ENCODE measurements at regions not wholly inside any gene's neighbourhood (a gene's known extent, or its start where the extent isn't known, plus 50 kb on each side); places are given as distances from the start of the nearest gene placed in this dataset.

DNA sequence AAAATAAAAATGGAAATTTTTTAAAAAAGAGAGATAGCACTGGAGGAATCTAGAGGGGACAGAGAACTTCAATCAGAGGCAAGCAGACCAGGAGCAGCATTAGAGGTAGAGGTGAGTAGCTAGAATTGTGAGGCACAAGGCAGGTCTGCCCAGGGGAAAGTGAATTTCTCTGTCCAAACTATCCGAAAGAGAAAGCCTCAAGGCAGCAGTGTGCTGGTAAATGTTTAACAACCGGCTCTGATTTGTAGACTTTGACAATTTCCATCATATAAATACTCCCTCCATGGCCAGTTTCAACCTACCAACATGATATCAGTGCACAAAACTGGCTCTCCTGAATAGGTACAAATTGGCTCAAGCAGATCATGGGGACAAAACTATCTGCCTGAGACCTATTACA is 160.6 kb upstream of the EGLN3 start:
- Histone ChIP-seq H2AFZ (ENCODE audit: insufficient read depth, low read depth, low read length, poor library complexity, severe bottlenecking) (no peak overlapping the region), H3K4me3 (ENCODE audit: control extremely low read depth in 1 of 5, extremely low read depth in 1 of 5, insufficient read depth in 1 of 5, low read depth in 2 of 5, low read length in 4 of 5) (no peak overlapping the region), H3K4me1 (ENCODE audit: control insufficient read depth in 2 of 2, insufficient read depth in 2 of 2, low read length in 2 of 2) (no peaks in the 10 kb centered on the region), H3K27ac (ENCODE audit: low read length in 2 of 2) (no peak overlapping the region), H4K20me1 (ENCODE audit: control insufficient read depth, insufficient read depth, low read length, poor library complexity, severe bottlenecking) (no peaks in the 10 kb centered on the region), H3K9me3 (ENCODE audit: control extremely low read depth in 1 of 3, control insufficient read depth in 2 of 3, insufficient read depth in 1 of 3, low read length in 2 of 3) (no peaks in the 10 kb centered on the region), H3K79me2 (ENCODE audit: control insufficient read depth, insufficient read depth, low read length) (no peaks in the 10 kb centered on the region), H3K4me2 (replicated peaks; ENCODE audit: low read depth, low read length, poor library complexity, severe bottlenecking) (no peak overlapping the region), H3K9ac (ENCODE audit: low read length) (no peak overlapping the region), H3K36me3 (replicated peaks in 1 of 2; ENCODE audit: control extremely low read depth in 1 of 2, control insufficient read depth in 1 of 2, extremely low read depth in 1 of 2, insufficient read depth in 2 of 2, low read length in 1 of 2) (no peaks in the 10 kb centered on the region), H3K27me3 (replicated peaks in 1 of 4; ENCODE audit: control extremely low read depth in 1 of 4, control insufficient read depth in 3 of 4, insufficient read depth in 4 of 4, low read length in 3 of 4) (no peaks in the 10 kb centered on the region)
- Mint-ChIP-seq H3K9me3 (ENCODE audit: insufficient read depth) (peaks cover 4% of the 10 kb centered on the region), H3K4me3 (no peak overlapping the region), H3K27me3 (peaks cover 10% of the 10 kb centered on the region), H3K27ac (no peak overlapping the region), H3K4me1 (no peaks in the 10 kb centered on the region)
- intact Hi-C loops (cut with micrococcal nuclease) = no loop called here
- WGBS (ENCODE audit: insufficient coverage) = 85% methylated on average over 2 of the region's 2 CpGs
- CTCF ChIA-PET = no interaction called here
- ATAC-seq (ENCODE audit: low read depth) (no peak), DNase-seq (no peak)
- TF ChIP-seq, protein P1, sequence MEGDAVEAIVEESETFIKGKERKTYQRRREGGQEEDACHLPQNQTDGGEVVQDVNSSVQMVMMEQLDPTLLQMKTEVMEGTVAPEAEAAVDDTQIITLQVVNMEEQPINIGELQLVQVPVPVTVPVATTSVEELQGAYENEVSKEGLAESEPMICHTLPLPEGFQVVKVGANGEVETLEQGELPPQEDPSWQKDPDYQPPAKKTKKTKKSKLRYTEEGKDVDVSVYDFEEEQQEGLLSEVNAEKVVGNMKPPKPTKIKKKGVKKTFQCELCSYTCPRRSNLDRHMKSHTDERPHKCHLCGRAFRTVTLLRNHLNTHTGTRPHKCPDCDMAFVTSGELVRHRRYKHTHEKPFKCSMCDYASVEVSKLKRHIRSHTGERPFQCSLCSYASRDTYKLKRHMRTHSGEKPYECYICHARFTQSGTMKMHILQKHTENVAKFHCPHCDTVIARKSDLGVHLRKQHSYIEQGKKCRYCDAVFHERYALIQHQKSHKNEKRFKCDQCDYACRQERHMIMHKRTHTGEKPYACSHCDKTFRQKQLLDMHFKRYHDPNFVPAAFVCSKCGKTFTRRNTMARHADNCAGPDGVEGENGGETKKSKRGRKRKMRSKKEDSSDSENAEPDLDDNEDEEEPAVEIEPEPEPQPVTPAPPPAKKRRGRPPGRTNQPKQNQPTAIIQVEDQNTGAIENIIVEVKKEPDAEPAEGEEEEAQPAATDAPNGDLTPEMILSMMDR (IDR thresholded peaks at IDR 0.05) = no peak
- TF ChIP-seq EZH2 (IDR thresholded peaks at IDR 0.05; ENCODE audit: borderline replicate concordance, insufficient read depth, low read depth, low read length, poor library complexity, severe bottlenecking) = no peak
- POLR2A ChIA-PET = no interaction called here

DNA sequence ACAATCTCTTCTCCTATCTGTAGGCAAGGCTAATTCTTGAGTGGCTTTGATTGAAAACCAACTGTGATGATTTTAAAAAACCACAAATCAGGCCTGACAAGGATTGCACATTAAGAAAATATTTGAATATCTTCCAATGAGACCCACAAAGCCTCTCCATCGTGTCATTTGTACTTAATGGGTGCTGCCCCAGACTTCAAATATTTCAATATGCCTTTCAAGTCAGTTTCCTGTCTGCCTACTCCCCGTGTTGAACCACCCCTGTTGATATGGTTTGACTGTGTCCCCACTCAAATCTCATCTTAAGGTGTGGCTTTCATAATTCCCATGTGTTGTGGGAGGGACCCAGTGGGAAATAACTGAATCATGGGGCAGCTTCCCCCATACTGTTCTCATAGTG is 159.7 kb upstream of the EGLN3 start:
- Histone ChIP-seq H3K4me2 (replicated peaks; ENCODE audit: low read depth, low read length, poor library complexity, severe bottlenecking) (no peak overlapping the region), H3K4me3 (ENCODE audit: control extremely low read depth in 1 of 5, extremely low read depth in 1 of 5, insufficient read depth in 1 of 5, low read depth in 2 of 5, low read length in 4 of 5) (no peak overlapping the region), H4K20me1 (ENCODE audit: control insufficient read depth, insufficient read depth, low read length, poor library complexity, severe bottlenecking) (no peaks in the 10 kb centered on the region), H3K27me3 (replicated peaks in 1 of 4; ENCODE audit: control extremely low read depth in 1 of 4, control insufficient read depth in 3 of 4, insufficient read depth in 4 of 4, low read length in 3 of 4) (no peaks in the 10 kb centered on the region), H3K9me3 (ENCODE audit: control extremely low read depth in 1 of 3, control insufficient read depth in 2 of 3, insufficient read depth in 1 of 3, low read length in 2 of 3) (no peaks in the 10 kb centered on the region), H3K27ac (ENCODE audit: low read length in 2 of 2) (no peak overlapping the region), H3K9ac (ENCODE audit: low read length) (no peak overlapping the region), H3K79me2 (ENCODE audit: control insufficient read depth, insufficient read depth, low read length) (no peaks in the 10 kb centered on the region), H3K4me1 (ENCODE audit: control insufficient read depth in 2 of 2, insufficient read depth in 2 of 2, low read length in 2 of 2) (no peaks in the 10 kb centered on the region), H3K36me3 (replicated peaks in 1 of 2; ENCODE audit: control extremely low read depth in 1 of 2, control insufficient read depth in 1 of 2, extremely low read depth in 1 of 2, insufficient read depth in 2 of 2, low read length in 1 of 2) (no peaks in the 10 kb centered on the region), H2AFZ (ENCODE audit: insufficient read depth, low read depth, low read length, poor library complexity, severe bottlenecking) (no peak overlapping the region)
- intact Hi-C loops (cut with micrococcal nuclease) = no loop called here
- TF ChIP-seq EZH2 (IDR thresholded peaks at IDR 0.05; ENCODE audit: borderline replicate concordance, insufficient read depth, low read depth, low read length, poor library complexity, severe bottlenecking) = no peak
- TF ChIP-seq, protein P1 (IDR thresholded peaks at IDR 0.05) = no peak
- Mint-ChIP-seq H3K9me3 (ENCODE audit: insufficient read depth) (no peaks in the 10 kb centered on the region), H3K27me3 (peaks cover 10% of the 10 kb centered on the region), H3K4me3 (no peak overlapping the region), H3K27ac (no peak overlapping the region), H3K4me1 (no peaks in the 10 kb centered on the region)
- no peak for ATAC-seq (ENCODE audit: low read depth)
- DNase-seq = no peak
- ChIA-PET CTCF (no interaction called here), POLR2A (no interaction called here)
- 17% methylated on average over 1 of the region's 2 CpGs for WGBS (ENCODE audit: insufficient coverage)
